Natural killer cell (primary cell): ENCODE measurements at regions not wholly inside any gene's neighbourhood (a gene's known extent, or its start where the extent isn't known, plus 50 kb on each side); places are given as distances from the start of the nearest gene placed in this dataset.

Source experiments
- ATAC-seq, 3 donors: fragments of 150-1000 bp in 2 of 3; fragments of 200-7000 bp in 1 of 3; cut with Tn5 transposase; 1 replicate in 1 of 3; 2 replicates in 2 of 3; pipeline ENCODE4 v1.10.0; 2021; ENCODE audit warnings: mild to moderate bottlenecking in 2 of 3, moderate library complexity in 2 of 3
- DNase-seq, 2 donors: peaks; one replicate each; pipeline versions ENCODE4 v3.0.0 to v3.0.0-alpha.2; 2013 to 2021; ENCODE audit warnings: mixed read lengths in 1 of 2
- H3K27ac ChIP-seq: one replicate; pipeline ENCODE4 v1.5.1; 2013; ENCODE audit warnings: mild to moderate bottlenecking, low read length
- H3K27me3 ChIP-seq: one replicate; pipeline ENCODE4 v1.6.1; 2013; ENCODE audit warnings: low read length; ENCODE audit not compliant: control insufficient read depth, insufficient read depth
- H3K36me3 ChIP-seq: one replicate; pipeline ENCODE4 v1.6.1; 2013; ENCODE audit warnings: low read length; ENCODE audit not compliant: control insufficient read depth, insufficient read depth
- H3K4me1 ChIP-seq: one replicate; pipeline ENCODE4 v1.6.1; 2013; ENCODE audit warnings: low read length; ENCODE audit not compliant: control insufficient read depth, insufficient read depth
- H3K4me3 ChIP-seq: one replicate; pipeline ENCODE4 v1.5.1; 2013; ENCODE audit warnings: low read length
- H3K9me3 ChIP-seq: one replicate; pipeline ENCODE4 v1.6.1; 2013; ENCODE audit warnings: low read length; ENCODE audit not compliant: control insufficient read depth, insufficient read depth
- H3K27ac Mint-ChIP-seq, 2 donors: one replicate each; pipeline ENCODE4 v1.8.0; 2022; ENCODE audit warnings: mild to moderate bottlenecking in 2 of 2, mixed read lengths in 2 of 2, moderate library complexity in 1 of 2
- H3K27me3 Mint-ChIP-seq, 2 donors: one replicate each; pipeline ENCODE4 v1.8.0; 2022; ENCODE audit warnings: low read depth in 2 of 2, mixed read lengths in 2 of 2
- H3K36me3 Mint-ChIP-seq: one replicate; pipeline ENCODE4 v1.8.0; 2022; ENCODE audit warnings: mixed read lengths
- H3K4me1 Mint-ChIP-seq, 2 donors: one replicate each; pipeline ENCODE4 v1.8.0; 2022; ENCODE audit warnings: mixed read lengths in 2 of 2
- H3K4me3 Mint-ChIP-seq: one replicate; pipeline ENCODE4 v1.8.0; 2022; ENCODE audit warnings: mild to moderate bottlenecking, moderate library complexity, mixed read lengths
- H3K9me3 Mint-ChIP-seq, 2 donors: one replicate each; pipeline ENCODE4 v1.8.0; 2022; ENCODE audit warnings: mixed read lengths in 2 of 2
- WGBS: methylation state at CpG from one replicate; pipeline ENCODE4 v1.1.7; 2013; ENCODE audit warnings: missing lambda C conversion rate; ENCODE audit not compliant: insufficient coverage; 5-methylcytosine and 5-hydroxymethylcytosine counted together
- intact Hi-C: fragments of 100-400 bp; cut with micrococcal nuclease; formaldehyde crosslinking; loops from one replicate; pipeline ENCODE4 v1.14.2; 2022
- TF ChIP-seq, protein P1 (sequence below): fragments of 200-600 bp; IDR thresholded peaks from one replicate; pipeline ENCODE4 v1.8.0; 2022; ENCODE audit warnings: antibody characterized with exemption

DNA sequence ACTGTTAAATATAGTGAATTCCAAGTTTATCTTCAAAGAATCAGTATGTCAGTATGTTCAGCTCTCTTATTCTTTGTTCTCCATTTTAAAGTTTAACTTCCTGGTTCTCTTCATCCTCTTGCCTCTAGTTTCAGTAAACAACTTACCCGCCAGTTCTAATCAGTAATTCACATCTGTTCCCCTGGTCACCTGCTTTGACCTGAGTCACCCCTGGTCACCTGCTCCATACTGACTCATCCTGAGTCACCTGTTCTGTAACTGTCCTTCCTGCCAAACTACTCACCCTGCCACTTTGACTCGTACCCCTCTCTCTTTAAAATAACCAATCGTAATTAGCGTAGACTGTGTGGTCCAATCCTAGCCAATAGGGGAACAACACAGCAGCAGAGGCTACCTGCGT is 992.7 kb upstream of the HS3ST1 start:
- Histone ChIP-seq H3K27me3 (no peaks in the 10 kb centered on the region), H3K36me3 (no peaks in the 10 kb centered on the region), H3K4me3 (no peak overlapping the region), H3K9me3 (no peaks in the 10 kb centered on the region), H3K27ac (no peak overlapping the region), H3K4me1 (no peaks in the 10 kb centered on the region)
- no peaks in the 10 kb centered on the region for H3K4me1 Mint-ChIP-seq
- WGBS, result 93% methylated on average over 5 of the region's 5 CpGs
- DNase-seq (no peak), ATAC-seq (no peak)
- no peaks in the 10 kb centered on the region for H3K27me3 Mint-ChIP-seq
- H3K9me3 Mint-ChIP-seq, result peaks cover 11 to 17% of the 10 kb centered on the region in 2 donors
- no peak overlapping the region for H3K27ac Mint-ChIP-seq
- H3K36me3 Mint-ChIP-seq, result no peaks in the 10 kb centered on the region
- intact Hi-C loops, result no loop called here
- H3K4me3 Mint-ChIP-seq, result no peak overlapping the region
- TF ChIP-seq, protein P1, sequence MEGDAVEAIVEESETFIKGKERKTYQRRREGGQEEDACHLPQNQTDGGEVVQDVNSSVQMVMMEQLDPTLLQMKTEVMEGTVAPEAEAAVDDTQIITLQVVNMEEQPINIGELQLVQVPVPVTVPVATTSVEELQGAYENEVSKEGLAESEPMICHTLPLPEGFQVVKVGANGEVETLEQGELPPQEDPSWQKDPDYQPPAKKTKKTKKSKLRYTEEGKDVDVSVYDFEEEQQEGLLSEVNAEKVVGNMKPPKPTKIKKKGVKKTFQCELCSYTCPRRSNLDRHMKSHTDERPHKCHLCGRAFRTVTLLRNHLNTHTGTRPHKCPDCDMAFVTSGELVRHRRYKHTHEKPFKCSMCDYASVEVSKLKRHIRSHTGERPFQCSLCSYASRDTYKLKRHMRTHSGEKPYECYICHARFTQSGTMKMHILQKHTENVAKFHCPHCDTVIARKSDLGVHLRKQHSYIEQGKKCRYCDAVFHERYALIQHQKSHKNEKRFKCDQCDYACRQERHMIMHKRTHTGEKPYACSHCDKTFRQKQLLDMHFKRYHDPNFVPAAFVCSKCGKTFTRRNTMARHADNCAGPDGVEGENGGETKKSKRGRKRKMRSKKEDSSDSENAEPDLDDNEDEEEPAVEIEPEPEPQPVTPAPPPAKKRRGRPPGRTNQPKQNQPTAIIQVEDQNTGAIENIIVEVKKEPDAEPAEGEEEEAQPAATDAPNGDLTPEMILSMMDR, result no peak

DNA sequence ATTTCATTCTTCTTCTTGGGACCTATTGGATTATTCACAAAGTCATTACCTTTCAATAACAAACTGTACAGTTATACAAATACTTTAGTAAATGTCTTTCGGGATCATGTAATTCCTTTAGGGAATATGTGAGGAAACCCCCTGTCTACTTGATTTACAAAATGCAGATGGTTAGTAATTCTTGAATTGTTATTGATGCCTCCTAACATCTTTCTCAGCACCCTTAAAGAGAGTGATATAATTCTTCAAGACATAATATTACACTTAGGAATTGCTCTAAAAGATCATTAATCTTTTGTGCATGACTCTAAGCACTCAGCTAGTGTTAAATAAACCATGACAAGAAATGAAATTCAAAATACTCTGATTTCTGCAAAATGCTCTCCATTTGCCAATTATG is 988.1 kb upstream of the HS3ST1 start:
- intact Hi-C loops, result no loop called here
- H3K4me3 ChIP-seq, result no peak overlapping the region
- WGBS, result no CpG with 5 or more reads among the region's 1 CpG
- H3K27ac ChIP-seq, result no peak overlapping the region
- Mint-ChIP-seq H3K36me3 (no peaks in the 10 kb centered on the region), H3K27me3 (no peaks in the 10 kb centered on the region), H3K9me3 (peaks cover 18 to 22% of the 10 kb centered on the region in 2 donors), H3K4me3 (no peak overlapping the region), H3K4me1 (no peaks in the 10 kb centered on the region), H3K27ac (no peak overlapping the region)
- DNase-seq (no peak), ATAC-seq (no peak)
- TF ChIP-seq, protein P1, result no peak
- H3K36me3 ChIP-seq, result no peaks in the 10 kb centered on the region
- no peaks in the 10 kb centered on the region for H3K4me1 ChIP-seq
- no peaks in the 10 kb centered on the region for H3K9me3 ChIP-seq
- no peaks in the 10 kb centered on the region for H3K27me3 ChIP-seq

DNA sequence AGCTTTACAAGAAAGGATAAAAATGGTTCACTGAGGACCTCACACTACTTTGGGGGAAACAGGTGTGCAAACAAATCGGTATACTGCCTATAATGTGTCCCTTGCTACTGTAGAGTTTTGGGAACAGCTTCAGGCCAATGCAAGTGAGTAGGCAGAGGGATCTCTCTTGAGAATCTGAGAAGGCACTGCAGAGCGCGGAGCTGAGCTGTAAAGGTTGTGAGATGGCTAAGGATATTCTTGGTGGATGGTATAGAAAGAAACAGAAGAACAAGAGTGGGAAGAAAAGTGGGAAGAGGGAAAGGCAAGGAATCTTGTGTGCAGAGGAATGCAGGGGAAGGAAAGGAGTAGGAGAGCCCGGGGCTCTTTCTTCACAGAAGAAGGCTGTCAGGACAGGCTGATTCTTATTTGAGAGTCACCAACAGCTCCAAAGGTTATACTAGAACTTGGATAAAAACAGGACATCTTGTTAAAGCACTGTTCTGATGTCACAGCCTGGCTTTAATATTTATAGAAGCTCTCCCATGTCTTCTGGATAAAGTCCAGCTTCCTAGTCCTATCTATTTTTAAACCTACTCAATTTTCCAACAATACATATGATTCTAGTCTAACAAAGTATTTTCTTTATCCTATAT is 985.6 kb upstream of the HS3ST1 start:
- TF ChIP-seq, protein P1, result no peak
- Histone ChIP-seq H3K4me1 (no peaks in the 10 kb centered on the region), H3K27ac (no peak overlapping the region), H3K27me3 (no peaks in the 10 kb centered on the region), H3K36me3 (no peaks in the 10 kb centered on the region), H3K4me3 (no peak overlapping the region), H3K9me3 (no peaks in the 10 kb centered on the region)
- no peak for ATAC-seq
- no peaks in the 10 kb centered on the region for H3K4me1 Mint-ChIP-seq
- intact Hi-C loops, result no loop called here
- peaks cover 11 to 15% of the 10 kb centered on the region in 2 donors for H3K9me3 Mint-ChIP-seq
- H3K4me3 Mint-ChIP-seq, result no peak overlapping the region
- H3K36me3 Mint-ChIP-seq, result no peaks in the 10 kb centered on the region
- no peak overlapping the region for H3K27ac Mint-ChIP-seq
- whole genome bisulfite sequencing, result 90% methylated on average over 4 of the region's 4 CpGs
- no peaks in the 10 kb centered on the region for H3K27me3 Mint-ChIP-seq
- DNase-seq, result no peak

DNA sequence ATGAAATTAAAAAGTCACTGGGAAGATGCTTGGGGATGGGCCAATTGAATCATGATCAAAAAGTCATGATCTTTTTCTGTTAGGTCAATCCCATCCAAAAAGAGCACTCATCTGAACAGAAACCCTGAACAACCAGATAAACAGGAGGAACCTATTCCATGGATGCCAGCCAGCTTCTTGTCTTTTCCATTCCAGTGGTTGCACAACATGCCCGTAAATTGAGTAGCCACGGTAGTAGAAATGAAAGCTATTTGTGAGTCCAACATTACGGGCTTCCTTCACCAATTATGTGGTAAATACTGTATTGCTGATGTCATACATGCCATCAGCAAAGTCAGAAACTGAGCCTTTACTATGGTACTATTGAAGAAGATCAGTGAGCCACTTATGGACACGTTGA is 982.4 kb upstream of the HS3ST1 start:
- no peak overlapping the region for H3K4me3 ChIP-seq
- no peak for ATAC-seq
- Mint-ChIP-seq H3K27me3 (no peaks in the 10 kb centered on the region), H3K4me3 (no peak overlapping the region), H3K9me3 (peaks cover 7 to 13% of the 10 kb centered on the region in 2 donors), H3K36me3 (no peaks in the 10 kb centered on the region), H3K27ac (no peak overlapping the region), H3K4me1 (no peaks in the 10 kb centered on the region)
- H3K27ac ChIP-seq, result no peak overlapping the region
- WGBS, result 75% methylated on average over 3 of the region's 4 CpGs
- intact Hi-C loops, result no loop called here
- no peaks in the 10 kb centered on the region for H3K4me1 ChIP-seq
- DNase-seq, result no peak
- no peaks in the 10 kb centered on the region for H3K9me3 ChIP-seq
- no peaks in the 10 kb centered on the region for H3K36me3 ChIP-seq
- TF ChIP-seq, protein P1, result no peak
- no peaks in the 10 kb centered on the region for H3K27me3 ChIP-seq
